Astrocyte of the cerebellum (primary cell): ENCODE measurements at regions not wholly inside any gene's neighbourhood (a gene's known extent, or its start where the extent isn't known, plus 50 kb on each side); places are given as distances from the start of the nearest gene placed in this dataset.
"Not testable (repeated sequence)": the region's sequence is repeated elsewhere in the genome, so short reads cannot be mapped to it uniquely, and the experiment has no call there.

Experiments
- DNase-seq: peaks from one replicate; pipeline ENCODE4 v3.0.0-alpha.2; 2011; ENCODE audit warnings: low read depth
- H3K4me3 ChIP-seq: 2 replicates; pipeline ENCODE4 v1.5.1; 2011; ENCODE audit warnings: mild to moderate bottlenecking, low read depth, low read length, moderate library complexity
- in situ Hi-C: cut with HindIII; loops from 2 replicates; pipeline ENCODE4 v1.10.0; 2017; ENCODE audit warnings: low sequenced_read_pairs
- TF ChIP-seq, protein P1 (sequence below): IDR thresholded peaks from 2 replicates; pipeline ENCODE4 v1.5.1; 2012; ENCODE audit warnings: low read length, low read depth, moderate library complexity, mild to moderate bottlenecking; ENCODE audit errors: missing control alignments

GRCh38 chr9:85168412-85168811 is 498.9 kb downstream of the NTRK2 start:
- no peak overlapping the region for H3K4me3 ChIP-seq
- in situ Hi-C loops, result no loop called here
- TF ChIP-seq, protein P1, sequence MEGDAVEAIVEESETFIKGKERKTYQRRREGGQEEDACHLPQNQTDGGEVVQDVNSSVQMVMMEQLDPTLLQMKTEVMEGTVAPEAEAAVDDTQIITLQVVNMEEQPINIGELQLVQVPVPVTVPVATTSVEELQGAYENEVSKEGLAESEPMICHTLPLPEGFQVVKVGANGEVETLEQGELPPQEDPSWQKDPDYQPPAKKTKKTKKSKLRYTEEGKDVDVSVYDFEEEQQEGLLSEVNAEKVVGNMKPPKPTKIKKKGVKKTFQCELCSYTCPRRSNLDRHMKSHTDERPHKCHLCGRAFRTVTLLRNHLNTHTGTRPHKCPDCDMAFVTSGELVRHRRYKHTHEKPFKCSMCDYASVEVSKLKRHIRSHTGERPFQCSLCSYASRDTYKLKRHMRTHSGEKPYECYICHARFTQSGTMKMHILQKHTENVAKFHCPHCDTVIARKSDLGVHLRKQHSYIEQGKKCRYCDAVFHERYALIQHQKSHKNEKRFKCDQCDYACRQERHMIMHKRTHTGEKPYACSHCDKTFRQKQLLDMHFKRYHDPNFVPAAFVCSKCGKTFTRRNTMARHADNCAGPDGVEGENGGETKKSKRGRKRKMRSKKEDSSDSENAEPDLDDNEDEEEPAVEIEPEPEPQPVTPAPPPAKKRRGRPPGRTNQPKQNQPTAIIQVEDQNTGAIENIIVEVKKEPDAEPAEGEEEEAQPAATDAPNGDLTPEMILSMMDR, result no peak
- no peak for DNase-seq

DNA sequence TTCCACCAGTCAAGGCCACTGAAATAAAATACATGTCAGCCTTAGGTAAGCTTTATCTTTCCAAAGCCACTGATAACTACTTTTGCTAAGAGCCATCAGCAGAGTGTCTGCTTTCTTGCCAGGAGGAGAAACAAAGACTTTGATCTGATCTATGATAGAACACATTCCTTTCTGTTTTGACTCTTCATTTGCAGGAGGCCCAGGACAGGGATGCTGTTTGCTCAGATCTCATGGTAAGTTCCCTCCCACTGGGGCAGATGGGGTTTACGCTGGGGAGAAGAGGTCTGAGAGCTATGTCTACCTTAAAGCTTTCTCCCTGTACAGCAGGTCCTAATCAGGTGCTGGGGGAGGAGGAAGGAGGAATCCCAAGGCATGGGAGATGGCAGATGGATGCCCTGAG is 497.6 kb downstream of the NTRK2 start:
- in situ Hi-C loops, result no loop called here
- TF ChIP-seq, protein P1, result no peak
- DNase-seq, result no peak
- H3K4me3 ChIP-seq, result no peak overlapping the region

DNA sequence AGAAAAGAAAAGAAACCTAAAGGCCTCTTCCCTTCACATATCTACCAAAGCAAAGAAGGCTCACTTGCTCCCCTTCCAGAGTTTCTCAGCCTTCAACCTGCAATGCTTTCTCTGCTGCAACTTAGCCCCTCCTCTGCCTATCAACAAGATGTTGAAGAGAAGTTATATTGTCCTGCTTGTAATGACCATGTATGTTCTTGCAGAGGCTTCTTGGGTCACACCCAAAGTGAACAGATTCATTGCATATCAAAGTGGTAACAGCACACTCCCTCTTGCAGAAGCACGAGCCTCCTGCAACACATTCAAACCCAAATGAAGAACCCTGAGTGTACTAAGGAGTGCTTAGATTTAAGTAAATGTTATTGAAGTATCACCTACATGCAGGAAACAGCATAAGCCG is 494.3 kb downstream of the NTRK2 start:
- in situ Hi-C loops, result no loop called here
- TF ChIP-seq, protein P1, result no peak
- no peak for DNase-seq
- no peak overlapping the region for H3K4me3 ChIP-seq

GRCh38 chr9:85163415-85163814 is 493.9 kb downstream of the NTRK2 start:
- no peak overlapping the region for H3K4me3 ChIP-seq
- no peak for DNase-seq
- in situ Hi-C loops, result no loop called here
- TF ChIP-seq, protein P1, result no peak

DNA sequence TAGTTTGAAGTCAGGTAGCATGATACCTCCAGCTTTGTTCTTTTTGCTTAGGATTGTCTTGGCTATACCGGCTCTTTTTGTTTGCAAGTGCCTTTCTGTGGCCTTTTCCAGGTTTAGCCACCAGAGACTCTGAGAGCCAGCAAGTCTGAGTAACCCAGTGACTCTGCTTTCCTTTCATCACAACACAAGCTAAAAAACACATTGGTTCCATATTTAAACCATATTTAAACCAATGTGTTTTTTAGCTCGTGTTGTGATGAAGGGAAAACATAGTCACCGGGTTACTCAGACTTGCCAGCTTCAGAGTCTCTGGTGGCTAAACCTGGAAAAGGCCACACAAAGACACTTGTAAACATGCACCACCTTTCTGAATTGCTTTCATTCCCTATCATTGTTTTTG is 493.3 kb downstream of the NTRK2 start:
- TF ChIP-seq, protein P1, result no peak
- in situ Hi-C loops, result no loop called here
- no peak overlapping the region for H3K4me3 ChIP-seq
- DNase-seq, result no peak

DNA sequence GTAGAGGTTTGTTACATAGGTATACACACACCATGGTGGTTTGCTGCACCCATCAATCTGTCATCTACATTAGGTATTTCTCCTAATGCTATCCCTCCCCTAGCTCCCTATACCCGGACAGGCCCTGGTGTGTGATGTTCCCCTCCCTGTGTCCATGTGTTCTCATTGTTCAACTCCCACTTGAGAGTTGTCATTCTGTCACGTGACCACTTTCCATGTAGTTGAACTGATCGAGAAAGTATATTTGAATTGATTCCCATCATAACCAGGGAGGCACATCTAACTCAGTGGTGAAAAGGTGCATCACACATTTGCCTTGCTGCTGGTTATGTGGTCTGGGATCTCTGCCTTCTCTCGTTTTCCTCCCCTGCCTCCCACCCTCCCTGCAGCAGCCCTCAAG is 491.4 kb downstream of the NTRK2 start:
- H3K4me3 ChIP-seq, in situ Hi-C loops, DNase-seq: not testable (repeated sequence)

- H3K4me3 ChIP-seq, result no peak overlapping the region
- DNase-seq, result no peak
- in situ Hi-C loops, result no loop called here
- TF ChIP-seq, protein P1, result no peak
Observed at GRCh38 chr9:85158512-85158911, 489.0 kb downstream of the NTRK2 start.
